ENCODE measurements at regions not wholly inside any gene's neighbourhood (a gene's known extent, or its start where the extent isn't known, plus 50 kb on each side); places are given as distances from the start of the nearest gene placed in this dataset.
A peak's percentile ranks its signal among the peaks of the same experiment; 100 is the strongest.
"Not testable (repeated sequence)": the region's sequence is repeated elsewhere in the genome, so short reads cannot be mapped to it uniquely, and the experiment has no call there.

DNA sequence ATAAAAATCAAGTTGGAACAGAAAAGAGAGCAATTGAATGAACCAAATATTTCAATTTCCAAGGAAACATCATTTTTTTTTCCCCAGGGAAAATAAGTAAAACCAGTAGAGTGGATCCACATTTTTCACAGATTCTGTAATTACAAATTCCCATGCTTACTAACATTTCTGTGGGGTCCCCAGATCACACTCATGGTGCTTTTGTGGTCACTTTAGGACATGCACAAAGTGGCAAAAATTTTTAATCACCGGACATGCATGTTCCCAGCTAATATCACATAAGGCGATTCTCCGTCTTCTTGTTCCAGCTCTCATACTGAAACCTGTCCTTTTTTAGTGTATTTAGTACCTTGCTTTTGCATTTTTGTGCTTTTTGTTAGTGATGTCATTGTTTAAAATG lies 748.2 kb upstream of the SLITRK1 start:
- no peak for DNase-seq

DNA sequence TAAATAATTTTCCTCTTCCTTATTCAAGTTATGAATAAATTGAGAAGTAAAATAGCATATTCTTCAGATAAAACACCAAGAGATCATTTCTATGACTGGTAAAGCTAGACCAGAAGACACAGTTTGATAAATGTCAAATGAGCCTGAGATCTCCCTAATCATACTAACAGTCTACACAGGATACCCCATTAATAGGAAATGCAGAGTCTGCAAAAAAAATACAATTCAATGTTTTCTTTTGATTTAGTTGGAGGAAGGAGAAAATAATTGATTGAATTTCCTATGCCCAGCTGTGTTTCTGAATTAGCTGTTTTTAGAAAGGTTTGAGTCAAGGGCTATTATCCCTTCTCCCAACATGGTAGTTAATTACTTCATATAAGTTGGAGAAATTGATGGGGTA lies 734.6 kb upstream of the SLITRK1 start:
- no peak for DNase-seq

DNA sequence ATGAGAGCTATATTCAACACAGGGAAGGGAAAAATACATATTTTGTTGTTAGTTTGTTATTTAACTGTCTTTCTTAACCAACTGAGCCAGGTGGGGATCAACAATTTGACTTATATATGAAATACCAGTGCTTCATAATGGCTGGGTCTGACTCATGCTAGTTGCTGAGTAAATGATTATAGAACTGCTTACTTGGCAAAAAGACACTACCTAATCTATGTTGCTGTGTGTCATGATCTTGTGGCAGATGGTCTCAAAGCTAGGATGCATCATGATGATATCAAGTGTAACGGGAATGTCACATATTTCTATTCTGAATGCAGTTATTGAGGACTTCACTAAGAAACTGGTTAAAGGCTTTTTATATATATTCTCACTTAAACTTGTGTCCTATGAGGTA lies 727.4 kb upstream of the SLITRK1 start:
- peak; percentile 6 for DNase-seq

DNA sequence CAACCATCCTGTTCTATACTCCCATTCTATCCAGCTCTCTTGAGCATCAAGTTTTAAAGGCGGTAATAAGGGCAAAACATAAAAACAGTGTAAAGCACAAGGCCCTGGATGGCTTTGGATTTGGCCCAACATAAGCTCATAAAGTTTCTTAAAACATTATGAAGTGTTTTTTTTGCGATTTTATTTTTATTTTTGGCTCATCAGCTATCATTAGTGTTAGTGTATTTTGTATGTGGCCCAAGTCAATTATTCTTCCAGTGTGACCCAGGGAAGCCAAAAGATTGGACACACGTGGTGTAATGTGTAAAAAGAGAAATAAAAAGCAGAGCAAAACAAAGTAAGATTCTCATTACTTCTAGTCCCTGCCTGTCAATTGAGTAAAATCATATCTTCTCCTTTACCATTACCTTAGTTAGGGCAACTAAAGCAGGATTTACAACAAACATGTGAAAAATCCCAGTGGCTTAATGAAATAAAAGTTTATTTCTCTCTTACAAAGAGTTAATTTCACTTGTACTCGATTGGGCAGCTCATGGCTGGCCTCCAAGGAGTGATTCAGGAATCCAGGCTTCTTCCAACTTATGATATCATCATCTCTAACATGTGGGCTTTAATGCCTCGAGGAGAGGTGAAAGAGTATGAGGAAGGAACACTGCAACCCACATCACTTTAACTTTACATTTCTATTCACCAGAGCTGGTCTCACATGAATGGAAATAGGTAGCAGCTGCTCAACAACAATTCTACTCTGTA lies 725.2 kb upstream of the SLITRK1 start:
- no peak for DNase-seq

DNA sequence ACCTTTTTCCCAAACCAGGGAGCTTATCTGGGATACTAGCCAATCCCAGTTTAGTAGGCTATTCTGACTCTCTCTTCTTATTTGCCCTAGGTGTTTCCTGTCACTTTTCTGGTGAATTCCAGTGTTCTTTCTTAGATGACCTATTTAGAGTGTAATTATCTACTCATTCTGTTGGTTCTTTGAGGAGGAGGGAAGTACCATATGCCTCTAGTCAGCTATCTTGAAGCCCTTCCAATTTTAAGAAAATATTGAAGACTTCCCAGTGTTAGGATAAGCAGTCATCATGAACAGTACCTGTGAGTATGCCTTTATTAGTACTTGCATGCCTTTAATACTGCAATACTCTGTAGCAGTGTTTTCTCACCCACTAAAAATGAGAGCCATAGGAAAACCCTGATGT lies 724.3 kb upstream of the SLITRK1 start:
- no peak for DNase-seq

DNA sequence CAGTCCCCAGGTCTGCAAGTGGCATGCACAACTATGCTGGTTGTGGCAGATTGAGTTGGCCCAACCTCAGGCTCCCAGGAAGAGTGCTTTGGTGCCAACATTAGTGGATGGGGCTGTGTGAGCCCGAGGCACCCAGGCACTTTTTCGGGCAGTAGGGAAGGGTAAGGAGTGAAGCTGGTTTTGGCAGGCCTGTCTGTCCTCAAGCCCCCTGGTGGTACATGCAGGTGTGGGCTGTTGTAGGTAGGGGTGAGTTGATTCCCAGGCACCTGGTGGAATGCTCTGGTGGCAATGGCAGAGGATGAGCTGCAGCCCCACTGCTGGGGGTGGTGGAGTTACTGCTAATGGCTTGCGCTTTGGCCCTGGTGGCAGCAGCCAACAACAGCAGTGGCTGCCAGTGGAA lies 723.7 kb upstream of the SLITRK1 start:
- no peak for DNase-seq

DNA sequence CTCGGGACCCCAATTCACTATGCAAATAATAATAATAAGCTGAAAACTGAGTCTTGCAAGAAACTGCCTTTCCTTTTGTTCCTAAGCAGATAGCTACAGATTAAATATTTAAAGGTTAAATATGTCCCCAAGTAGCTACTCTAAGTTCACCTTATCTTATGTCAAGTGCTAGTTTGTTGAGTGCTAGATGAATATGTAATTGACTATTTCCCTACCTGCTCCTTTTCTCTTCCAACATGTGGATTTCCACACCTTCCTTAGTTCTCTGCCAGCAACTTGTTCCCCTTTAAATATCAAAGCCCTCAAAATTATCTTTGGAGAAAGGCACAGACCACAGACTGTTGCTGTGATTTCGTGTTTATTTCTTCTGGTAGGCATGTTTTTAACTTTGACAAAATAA lies 709.2 kb upstream of the SLITRK1 start:
- no peak for DNase-seq

DNA sequence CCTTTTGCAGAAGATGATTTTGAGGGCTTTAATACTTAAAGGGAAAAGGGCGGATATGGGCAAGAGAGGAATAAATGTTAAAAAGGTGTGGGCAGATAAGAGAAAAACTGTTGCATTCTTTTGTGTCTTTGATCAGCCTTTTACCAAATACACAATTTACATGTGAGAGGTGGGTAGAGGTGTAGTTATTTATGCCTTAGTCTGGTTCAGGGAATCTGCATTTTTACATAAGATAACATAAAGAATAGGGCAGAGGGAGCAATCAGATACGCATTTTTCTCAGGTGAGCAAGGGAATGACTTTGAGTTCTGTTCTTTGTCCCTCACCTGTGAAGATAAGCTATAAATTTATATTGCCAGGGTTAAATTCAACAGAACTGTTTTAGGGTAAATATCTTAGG lies 708.4 kb upstream of the SLITRK1 start:
- no peak for DNase-seq

DNA sequence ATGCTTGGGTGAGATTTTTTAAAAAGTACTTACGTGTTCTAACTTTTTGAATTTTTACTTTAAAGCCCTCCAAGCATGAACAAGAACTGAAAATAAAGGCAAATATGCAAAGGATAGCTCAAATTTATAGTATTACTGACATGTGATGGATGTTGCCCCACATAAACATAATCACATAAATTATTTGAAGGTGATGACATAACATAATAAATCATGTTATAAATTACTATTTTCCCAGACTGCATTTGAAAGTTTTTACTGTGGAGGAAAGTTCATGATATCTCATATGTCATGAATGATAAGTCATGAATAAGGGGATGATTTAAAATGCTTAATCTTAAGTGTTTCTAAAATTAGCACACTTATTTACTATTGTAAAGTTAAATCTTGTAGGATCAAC lies 705.7 kb upstream of the SLITRK1 start:
- no peak for DNase-seq

DNA sequence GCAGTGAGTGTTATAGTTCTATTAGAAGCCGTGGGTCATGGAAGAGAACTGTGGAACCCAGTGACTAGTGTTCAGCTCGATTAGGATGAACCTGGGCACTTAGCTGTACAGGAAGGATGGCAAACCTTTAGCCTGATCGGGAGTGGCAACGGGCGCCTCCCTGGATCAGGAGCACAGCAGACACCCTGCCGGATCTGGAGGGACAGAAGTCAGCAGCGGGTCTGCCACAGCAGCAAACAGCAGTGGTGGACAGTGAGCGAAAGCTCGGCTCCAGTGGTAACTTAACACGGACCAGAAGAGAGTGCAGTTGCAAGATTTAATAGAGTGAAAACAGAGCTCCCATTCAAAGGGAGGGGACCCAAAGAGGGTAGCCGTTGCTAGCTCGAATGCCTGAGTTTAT lies 697.6 kb upstream of the SLITRK1 start:
- DNase-seq, result not testable (repeated sequence)

DNA sequence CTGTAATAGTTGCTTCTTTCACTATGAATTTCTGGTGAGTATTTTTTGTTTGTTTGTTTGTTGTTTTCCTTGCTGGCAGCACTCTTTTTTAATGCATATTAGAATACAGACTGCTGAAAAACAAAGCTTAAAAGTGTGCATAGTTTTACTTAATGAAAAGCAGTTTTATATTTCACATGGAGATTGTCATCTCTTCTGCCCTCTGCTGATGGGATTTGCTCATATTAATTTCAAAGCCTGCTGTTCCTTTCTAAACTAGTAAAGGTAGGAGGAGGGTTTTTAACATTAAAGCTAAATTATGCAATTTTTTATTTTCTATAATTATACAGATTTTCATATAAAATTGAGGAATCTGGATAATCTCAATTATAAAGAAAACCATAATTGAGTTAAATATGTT lies 692.6 kb upstream of the SLITRK1 start:
- no peak for DNase-seq

DNA sequence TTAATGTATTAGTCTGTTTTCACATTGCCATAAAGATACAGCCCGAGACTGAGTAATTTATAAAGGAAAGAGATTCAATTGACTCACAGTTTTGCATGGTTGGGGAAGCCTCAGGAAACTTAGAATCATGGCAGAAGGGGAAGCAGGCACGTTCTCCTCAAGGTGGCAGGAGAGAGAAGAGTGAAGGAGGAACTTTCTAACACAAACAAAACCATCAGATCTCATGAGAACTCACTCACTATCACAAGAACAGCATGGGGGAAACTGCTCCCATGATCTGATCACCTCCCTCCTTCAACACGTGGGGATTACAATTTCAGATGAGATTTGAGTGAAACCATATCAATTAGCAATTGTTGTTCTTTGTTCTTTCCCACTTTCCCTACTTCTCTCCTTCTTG lies 689.0 kb upstream of the SLITRK1 start:
- no peak for DNase-seq

DNA sequence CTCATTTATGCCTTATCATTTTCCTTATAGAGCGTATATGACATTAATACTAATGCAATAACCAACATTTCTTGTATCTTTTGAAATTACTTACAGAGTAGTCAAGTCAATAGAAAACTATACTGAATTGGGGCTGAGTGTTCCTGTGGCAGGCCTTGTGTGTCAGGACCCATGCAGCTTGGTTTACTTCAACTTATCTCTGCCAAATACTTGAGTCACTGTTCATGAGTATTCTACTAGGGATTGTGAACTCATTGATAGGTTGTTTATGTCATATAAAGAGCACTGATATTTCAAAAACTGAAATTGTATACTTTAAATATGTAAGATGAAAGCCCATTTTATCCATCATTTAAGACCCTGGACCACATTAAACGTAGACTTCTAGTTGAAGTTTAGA lies 688.6 kb upstream of the SLITRK1 start:
- no peak for DNase-seq

DNA sequence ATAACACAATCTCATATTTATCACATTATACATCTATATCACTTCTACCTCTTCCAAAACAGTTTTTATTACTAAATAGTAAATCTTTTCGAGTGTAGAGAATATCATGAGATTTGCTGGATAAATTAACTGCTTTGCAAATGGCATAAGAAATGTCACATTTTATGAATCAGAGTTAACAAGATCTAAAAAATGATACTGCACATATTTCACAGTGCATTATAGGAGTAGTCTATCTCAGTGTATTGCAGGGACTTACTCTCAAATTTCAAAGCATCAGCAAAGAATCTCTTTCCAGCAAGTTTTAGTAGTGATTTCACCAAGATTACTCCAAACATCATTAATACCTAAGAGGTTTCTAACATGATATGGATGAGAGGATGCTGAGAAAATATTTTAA lies 687.1 kb upstream of the SLITRK1 start:
- DNase-seq, result no peak

DNA sequence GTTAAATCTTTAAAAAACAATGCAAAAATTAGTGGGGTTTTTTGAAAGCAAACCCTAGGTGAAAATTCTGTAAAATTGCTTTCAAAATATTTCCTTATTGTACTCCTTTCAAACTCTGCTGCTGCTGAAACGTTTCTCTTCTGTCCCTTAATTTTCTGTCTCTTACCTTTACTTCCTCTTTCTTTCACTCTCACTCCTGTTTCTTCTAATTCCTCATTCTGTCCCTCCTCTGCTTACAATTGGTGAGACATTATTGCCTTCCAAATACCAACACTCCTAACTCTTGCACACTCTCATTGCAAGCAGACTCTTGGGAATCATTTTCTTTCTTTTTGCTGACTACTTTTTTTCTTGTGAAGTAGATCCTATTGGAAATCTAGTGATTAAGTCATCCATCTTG lies 685.6 kb upstream of the SLITRK1 start:
- DNase-seq, result no peak

DNA sequence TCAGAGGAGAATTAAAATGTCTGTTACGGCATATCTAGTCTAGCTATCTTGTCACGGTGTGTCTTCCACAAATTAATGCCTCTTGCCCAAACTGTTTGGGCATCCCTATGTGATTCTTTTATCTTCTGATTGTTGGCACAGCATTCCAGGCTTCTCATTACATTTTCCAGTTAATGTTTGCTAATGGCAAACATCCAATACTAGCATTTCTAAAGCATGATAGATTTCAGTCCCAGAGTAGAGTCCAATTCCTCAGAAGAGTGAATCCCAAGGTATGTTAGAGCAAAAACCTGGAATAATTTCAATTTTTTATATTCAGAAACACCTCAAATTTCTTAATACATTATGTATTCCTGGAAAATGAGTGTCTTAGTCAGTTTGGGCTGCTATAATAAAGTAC lies 684.5 kb upstream of the SLITRK1 start:
- no peak for DNase-seq

DNA sequence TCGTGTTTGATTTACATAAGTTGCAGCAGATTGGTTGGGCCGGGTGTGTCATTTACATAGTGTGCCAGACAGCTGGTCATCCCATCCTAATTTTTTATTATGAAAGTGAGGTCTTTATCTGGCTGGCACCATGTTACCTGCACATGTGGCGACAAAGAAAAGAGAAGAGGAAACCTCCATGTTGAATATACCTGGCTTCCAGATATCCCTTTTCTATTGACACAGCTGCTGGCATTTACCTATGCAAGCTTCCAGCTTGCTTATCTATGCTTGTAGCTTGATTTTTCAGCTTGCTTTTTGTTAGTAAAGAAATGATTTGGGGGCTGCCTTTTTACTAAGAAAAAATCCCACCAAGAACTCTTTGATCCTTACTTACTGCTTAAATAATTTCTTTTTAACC lies 681.3 kb upstream of the SLITRK1 start:
- no peak for DNase-seq

DNA sequence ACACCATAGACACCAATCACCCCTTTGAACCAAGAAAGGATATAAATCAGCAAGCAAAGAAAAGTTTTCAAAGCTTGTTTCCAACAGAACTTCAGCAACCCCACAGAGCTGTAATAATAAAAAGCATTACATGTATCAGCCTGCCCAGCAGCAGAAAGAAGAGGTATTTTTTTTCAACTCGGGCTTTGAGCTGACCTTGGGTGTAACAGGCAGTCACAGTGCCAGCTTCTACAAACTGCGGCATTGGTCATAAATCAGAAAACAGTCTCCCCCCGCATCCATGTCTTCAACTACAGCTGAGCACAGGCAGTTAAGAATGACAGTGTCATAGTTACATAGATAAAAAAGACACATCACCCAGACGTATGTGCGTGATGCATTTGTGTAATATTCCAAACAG lies 671.0 kb upstream of the SLITRK1 start:
- DNase-seq, result no peak

DNA sequence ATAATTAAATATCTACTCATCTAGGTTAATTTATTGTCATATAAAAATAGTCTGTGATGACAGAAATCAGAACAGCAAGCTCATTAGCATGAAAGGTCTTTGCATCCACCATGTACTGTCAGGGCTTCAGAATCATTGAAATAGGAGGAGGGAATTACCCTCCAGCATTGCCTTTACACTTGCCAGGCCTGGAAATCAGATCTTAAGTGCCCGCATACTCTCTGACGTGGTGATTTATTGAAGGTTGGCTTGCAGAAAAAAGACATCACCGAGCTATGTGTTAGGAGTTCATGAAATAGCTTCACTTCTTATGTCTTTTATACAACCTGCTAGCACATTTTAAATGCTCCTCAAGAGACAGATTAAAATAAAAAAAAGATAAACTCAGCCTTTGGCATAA lies 661.7 kb upstream of the SLITRK1 start:
- no peak for DNase-seq

DNA sequence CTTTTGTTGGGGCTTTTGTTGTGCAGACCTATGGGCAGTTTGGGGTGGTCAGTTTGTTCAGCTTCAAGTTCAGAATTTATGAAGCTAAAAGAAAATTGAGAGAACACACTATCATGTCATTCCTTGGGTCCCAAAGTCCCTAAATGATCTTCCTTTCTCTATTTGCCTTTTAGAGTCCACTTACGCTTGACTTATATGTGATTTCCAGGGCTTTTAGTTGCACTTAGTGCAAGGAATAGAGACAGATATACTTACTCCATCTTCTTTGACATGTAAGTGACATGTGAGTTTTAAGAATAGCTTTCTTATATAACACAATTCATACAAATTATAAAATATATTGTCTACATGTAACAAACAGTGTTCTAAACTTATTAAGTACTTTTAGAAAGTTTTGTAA lies 660.1 kb upstream of the SLITRK1 start:
- DNase-seq, result no peak

DNA sequence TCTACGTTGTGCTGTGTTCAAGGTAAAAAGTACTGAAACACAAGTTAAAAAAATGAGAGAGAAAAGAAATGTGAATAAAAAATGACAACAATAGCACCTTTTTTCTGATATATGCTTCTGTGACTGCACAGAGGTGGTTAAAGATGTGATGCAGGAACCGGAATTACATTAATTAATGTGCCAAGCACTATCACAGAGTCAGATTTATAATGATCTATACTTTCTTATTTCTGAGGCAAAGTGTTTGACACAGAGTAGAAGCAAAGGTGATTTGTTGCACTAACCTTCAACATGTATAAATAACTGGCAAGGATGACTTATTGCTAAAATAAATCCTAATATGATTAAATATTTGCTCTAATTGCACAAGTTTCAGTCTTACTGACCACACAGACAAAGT lies 654.6 kb upstream of the SLITRK1 start:
- DNase-seq, result no peak

DNA sequence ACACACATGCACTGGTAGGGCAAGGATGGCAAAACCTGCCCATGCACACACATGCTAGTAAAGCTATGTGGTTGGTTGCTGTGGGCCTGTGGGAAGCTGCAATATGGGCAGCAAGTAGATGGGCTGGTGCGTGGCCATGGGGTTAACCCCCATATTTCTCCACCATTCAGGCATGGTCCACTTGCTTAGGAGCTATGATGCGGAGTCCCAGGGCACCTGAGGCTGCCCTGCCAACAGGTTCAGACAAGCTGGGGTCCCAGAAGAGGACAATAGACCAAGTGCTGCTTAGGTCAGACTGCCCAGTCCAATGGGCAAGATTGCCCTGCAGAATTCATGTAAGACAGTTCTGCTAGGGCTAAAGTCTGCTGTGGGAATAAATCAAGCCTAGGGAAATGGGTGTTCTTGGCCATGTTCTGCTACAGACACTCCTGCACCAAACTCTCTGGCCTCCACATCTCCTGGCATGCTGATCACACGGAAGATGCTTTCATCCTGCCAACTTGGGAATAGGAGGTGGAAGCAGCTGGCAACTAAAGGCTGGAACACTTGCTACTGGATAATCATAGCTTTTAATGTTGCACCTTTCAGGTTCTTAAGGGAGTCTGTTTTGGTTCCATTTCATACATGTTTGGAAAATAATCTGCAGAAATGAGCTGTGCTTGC lies 646.3 kb upstream of the SLITRK1 start:
- DNase-seq, result no peak

DNA sequence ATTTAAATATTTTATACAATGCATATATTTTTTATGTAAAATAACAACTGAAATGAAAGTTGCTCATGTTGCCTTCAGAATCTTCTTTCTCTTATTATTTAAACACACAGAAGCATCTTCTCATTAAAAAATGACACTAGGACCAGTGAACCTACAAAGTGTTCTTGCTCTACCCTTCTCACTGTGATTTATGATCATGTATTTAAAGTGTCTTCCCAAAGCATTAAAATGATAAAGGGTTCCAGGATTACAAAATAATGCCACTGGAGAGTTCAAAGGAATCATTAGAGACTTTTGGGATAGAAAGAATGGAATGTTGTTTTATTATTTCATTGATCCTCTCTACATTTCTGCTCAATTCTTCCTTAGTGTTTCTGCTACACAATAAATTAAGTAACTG lies 643.6 kb upstream of the SLITRK1 start:
- DNase-seq, result no peak

DNA sequence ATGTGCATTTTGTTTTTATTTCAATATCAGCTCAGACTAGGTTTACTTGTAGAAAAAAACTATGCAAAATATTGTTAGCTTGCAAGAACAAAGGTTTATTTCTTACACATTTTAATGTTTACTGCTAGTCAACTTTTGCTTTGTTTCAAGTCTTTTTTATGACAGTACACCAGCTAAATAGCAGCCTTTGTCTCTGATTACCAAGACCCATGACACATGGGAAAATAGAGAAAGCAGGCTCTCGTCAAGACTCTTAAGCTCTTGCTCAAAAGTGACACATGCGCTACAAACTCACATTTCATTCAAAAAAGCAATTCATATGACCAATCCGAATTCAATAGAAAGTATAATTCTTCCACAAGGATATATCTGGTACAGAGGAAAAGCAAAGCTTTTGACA lies 642.3 kb upstream of the SLITRK1 start:
- no peak for DNase-seq

DNA sequence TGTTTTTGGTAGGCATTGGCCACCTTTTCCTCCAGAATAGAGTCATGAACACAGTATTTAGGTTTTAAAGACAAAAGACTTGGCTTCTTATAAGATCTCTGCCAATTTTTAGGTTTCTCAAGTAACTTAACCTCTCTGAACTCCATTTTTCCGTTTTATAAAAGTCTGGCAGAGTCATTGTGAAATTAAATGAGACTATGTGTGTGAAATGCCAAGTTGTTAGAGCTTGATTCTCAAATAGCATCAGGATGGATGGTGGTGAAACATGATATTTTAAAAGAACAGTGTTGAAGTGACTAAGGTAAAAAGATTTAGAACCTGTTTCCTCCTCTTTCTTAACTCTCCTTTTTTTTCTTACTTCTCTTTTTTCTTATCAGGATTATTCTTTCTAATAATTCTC lies 617.7 kb upstream of the SLITRK1 start:
- no peak for DNase-seq

Data from NCI-H1694 (cell line).